HPDE6-E6E7 (cell line): ENCODE measurements at regions not wholly inside any gene's neighbourhood (a gene's known extent, or its start where the extent isn't known, plus 50 kb on each side); places are given as distances from the start of the nearest gene placed in this dataset.

ENCODE experiments used
- DNase-seq: peaks from one replicate; pipeline ENCODE4 v3.0.0; 2011; ENCODE audit warnings: missing footprints; ENCODE audit errors: extremely low spot score

- no peak for DNase-seq
Observed at GRCh38 chr22:49018601-49019000, 809.1 kb downstream of the BRD1 start.

GRCh38 chr22:49017482-49018329 is 810.0 kb downstream of the BRD1 start:
- DNase-seq = no peak

- DNase-seq = no peak
Observed at GRCh38 chr22:49016909-49017481, 810.7 kb downstream of the BRD1 start.

GRCh38 chr22:49015993-49016908 is 811.4 kb downstream of the BRD1 start:
- no peak for DNase-seq

GRCh38 chr22:49015459-49015858 is 812.2 kb downstream of the BRD1 start:
- DNase-seq = no peak

GRCh38 chr22:49014227-49015201 is 813.2 kb downstream of the BRD1 start:
- DNase-seq = no peak

GRCh38 chr22:49013707-49014106 is 814.0 kb downstream of the BRD1 start:
- no peak for DNase-seq

GRCh38 chr22:49012712-49013395 is 814.8 kb downstream of the BRD1 start:
- no peak for DNase-seq

- DNase-seq = no peak
Observed at GRCh38 chr22:49011769-49012648, 815.7 kb downstream of the BRD1 start.

- DNase-seq = no peak
Observed at GRCh38 chr22:49011379-49011768, 816.3 kb downstream of the BRD1 start.

- DNase-seq = no peak
Observed at GRCh38 chr22:49010901-49011300, 816.8 kb downstream of the BRD1 start.

GRCh38 chr22:49010070-49010863 is 817.4 kb downstream of the BRD1 start:
- DNase-seq = no peak

- DNase-seq = no peak
Observed at GRCh38 chr22:49009359-49010063, 818.2 kb downstream of the BRD1 start.

GRCh38 chr22:49008682-49009235 is 818.9 kb downstream of the BRD1 start:
- DNase-seq = no peak

- no peak for DNase-seq
Observed at GRCh38 chr22:49007013-49007653, 820.5 kb downstream of the BRD1 start.

- DNase-seq = no peak
Observed at GRCh38 chr22:49006207-49007012, 821.3 kb downstream of the BRD1 start.
